Astrocyte of the cerebellum (primary cell): ENCODE measurements at regions not wholly inside any gene's neighbourhood (a gene's known extent, or its start where the extent isn't known, plus 50 kb on each side); places are given as distances from the start of the nearest gene placed in this dataset.

Experiments
- DNase-seq: peaks from one replicate; pipeline ENCODE4 v3.0.0-alpha.2; 2011; ENCODE audit warnings: low read depth
- H3K4me3 ChIP-seq: 2 replicates; pipeline ENCODE4 v1.5.1; 2011; ENCODE audit warnings: mild to moderate bottlenecking, low read depth, low read length, moderate library complexity
- CTCF ChIP-seq: IDR thresholded peaks from 2 replicates; pipeline ENCODE4 v1.5.1; 2012; ENCODE audit warnings: low read length, low read depth, moderate library complexity, mild to moderate bottlenecking; ENCODE audit errors: missing control alignments
- in situ Hi-C: cut with HindIII; loops from 2 replicates; pipeline ENCODE4 v1.10.0; 2017; ENCODE audit warnings: low sequenced_read_pairs

- in situ Hi-C loops, result no loop called here
- DNase-seq, result no peak
- TF ChIP-seq CTCF, result no peak
- H3K4me3 ChIP-seq, result no peak overlapping the region
Measured at GRCh38 chr10:55476129-55476528, 675.1 kb upstream of the PCDH15 start.

GRCh38 chr10:55474258-55474657, 673.2 kb upstream of the PCDH15 start:
- H3K4me3 ChIP-seq, result no peak overlapping the region
- in situ Hi-C loops, result no loop called here
- DNase-seq, result no peak
- no peak for TF ChIP-seq CTCF

DNA sequence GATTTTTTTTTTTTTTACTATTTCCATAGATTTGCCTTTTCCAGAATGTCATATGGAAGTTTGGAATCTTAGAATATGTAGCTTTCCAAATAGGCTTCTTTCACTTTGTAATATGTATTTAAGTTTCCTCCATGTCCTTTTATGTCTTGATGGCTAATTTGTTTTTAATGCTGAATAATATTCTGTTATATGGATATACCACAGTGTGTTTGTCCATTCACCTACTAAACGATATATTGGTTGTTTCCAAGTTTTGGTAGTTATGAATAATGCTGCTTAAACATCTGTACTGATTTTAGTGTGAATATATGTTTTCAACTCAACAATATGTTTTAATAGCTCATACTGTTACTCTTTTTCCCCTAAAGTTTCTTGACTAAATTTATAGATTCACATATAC, 669.8 kb upstream of the PCDH15 start:
- no peak for DNase-seq
- no peak overlapping the region for H3K4me3 ChIP-seq
- TF ChIP-seq CTCF, result no peak
- in situ Hi-C loops, result no loop called here

- no peak for DNase-seq
- no peak overlapping the region for H3K4me3 ChIP-seq
- TF ChIP-seq CTCF, result no peak
- in situ Hi-C loops, result no loop called here
Measured at GRCh38 chr10:55466806-55467504, 665.9 kb upstream of the PCDH15 start.

DNA sequence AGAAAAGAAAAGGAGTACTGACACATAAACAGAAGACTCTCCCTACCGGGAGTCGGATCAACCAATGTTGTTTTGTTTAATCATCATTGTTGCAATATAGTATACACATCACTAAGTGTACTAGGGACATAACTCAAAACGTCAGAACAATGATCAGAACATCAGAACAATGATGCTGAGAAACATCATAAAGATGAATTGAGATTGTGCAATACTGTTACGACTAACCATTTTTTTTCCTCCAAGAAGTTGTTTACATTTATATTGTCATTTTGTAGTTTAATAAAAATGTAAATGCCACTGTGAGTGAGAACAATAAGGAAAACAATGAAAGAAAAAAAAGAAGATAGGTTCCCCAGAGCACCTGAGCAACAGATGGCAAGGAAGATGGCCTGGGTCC, 663.1 kb upstream of the PCDH15 start:
- DNase-seq, result no peak
- no peak for TF ChIP-seq CTCF

GRCh38 chr10:55460008-55460407, 659.0 kb upstream of the PCDH15 start:
- TF ChIP-seq CTCF, result no peak
- H3K4me3 ChIP-seq, result no peak overlapping the region
- in situ Hi-C loops, result no loop called here
- DNase-seq, result no peak

More for the DNA sequence above, 663.1 kb upstream of the PCDH15 start:
- H3K4me3 ChIP-seq, result no peak overlapping the region
- in situ Hi-C loops, result no loop called here
